GM21381 (cell line): ENCODE measurements at regions not wholly inside any gene's neighbourhood (a gene's known extent, or its start where the extent isn't known, plus 50 kb on each side); places are given as distances from the start of the nearest gene placed in this dataset.
"Not testable (repeated sequence)": the region's sequence is repeated elsewhere in the genome, so short reads cannot be mapped to it uniquely, and the experiment has no call there.

ENCODE experiments used
- ATAC-seq: cut with Tn5 transposase; IDR thresholded peaks from one replicate; pipeline ENCODE4 v1.9.1; 2021; ENCODE audit warnings: mild to moderate bottlenecking, moderate library complexity; ENCODE audit not compliant: unreplicated experiment

DNA sequence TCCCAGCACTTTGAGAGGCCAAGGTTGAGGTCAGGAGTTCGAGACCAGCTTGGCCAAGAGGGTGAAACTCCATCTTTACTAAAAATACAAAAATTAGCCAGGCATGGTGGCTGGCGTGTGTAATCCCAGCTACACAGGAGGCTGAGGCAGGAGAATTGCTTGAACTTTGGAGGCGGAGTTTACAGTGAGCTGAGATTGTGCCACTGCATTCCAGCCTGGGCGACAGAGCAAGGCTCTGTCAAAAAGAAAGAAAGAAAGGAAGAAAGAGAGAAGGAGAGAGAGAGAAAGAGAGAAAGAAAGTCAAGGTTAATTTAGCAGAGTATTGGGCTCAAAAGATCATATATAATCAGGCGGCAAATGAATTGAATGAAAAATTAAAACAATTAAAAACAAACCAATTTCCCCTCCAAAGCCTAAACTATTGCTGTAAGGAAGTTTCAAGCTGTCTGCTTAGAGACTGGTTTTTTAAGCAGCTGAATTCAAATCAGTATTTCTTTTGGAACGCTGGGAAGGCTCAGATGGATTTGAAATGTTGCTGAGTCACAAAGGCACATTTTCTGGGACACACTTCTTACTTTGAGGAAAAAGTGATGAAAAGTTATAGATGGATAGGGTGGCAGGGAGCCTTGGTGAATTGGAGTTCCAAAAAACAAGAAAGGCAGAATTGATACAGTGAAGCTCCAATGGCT, 81.3 kb upstream of the BHLHE40 start:
- ATAC-seq, result no peak

DNA sequence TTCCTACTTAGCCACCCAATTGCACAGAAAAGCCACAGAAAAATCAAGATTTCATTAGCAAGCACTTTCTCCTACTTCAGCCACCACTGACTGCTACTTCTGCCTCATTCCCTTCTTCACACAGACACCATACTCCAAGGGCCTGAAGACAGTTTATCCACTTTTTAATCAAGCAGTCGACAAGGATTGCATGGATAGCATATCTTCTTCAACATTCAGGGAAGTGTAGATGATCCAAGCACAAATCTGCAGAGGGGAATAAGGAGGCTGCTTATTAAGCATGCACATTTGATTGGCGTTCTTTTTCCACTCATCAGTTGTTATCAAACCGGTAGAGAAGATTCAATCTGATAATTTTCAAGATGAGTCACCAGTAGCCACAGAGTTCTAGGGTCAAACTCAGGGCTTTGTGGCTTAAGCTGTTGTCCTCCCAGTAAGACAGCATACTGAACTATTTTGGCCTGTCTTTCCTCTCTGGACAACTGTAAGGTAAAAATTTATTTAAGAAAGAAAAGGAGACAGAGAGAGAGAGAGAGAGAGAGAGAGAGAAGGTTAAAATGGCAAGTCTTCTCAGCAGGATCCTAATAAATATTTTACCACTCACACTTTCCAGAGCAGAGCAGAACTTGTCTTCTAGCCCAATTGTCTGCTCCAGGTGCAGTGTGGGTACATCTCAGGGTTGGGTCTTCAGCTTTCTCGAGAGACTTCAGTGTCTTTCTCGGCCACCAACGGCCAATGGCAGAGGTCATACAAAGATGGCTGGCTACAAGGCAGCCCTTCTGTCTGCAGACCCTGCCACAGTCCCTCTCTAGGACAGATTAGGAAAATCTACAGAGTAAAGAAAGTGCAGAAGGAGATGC, 80.6 kb upstream of the BHLHE40 start:
- peak; percentile 98 for ATAC-seq

DNA sequence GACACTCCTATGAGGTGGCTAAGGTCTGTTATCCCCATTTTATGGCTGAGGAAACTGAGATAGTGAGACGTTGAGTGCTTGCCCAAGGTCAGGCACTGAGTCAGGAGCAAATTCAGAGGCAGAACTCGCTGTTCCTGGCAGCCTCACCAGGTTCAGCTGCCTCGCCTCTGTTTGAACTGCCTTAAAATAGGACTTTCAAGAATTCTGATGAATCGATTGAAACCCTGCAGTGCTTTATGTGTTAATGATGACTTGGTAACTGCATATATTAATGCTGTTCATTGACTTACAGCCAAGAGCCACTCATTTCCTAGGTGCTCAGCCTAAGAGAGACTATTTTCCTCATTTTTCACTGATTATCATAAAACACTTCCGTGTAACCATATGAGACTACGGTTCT, 79.5 kb upstream of the BHLHE40 start:
- ATAC-seq, result no peak

DNA sequence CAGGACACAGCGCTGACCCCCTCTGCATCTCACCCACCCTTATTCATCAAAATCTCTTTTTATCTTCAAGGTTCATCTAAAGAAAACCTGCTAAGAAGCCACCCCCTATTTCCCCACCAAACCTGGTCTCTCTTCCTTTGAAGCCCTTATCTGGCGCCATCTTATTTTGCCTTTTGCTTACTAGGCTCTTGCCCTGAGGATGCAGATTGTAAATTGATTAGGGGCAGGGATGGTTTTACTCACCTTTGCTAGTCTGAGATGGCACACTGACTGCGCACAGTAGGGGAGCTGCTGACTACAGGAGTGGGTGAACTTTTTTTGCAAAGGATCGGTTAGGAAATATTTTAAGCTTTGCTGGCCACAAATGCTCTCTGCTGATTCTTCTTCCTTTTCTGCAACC, 78.9 kb upstream of the BHLHE40 start:
- ATAC-seq, result no peak

DNA sequence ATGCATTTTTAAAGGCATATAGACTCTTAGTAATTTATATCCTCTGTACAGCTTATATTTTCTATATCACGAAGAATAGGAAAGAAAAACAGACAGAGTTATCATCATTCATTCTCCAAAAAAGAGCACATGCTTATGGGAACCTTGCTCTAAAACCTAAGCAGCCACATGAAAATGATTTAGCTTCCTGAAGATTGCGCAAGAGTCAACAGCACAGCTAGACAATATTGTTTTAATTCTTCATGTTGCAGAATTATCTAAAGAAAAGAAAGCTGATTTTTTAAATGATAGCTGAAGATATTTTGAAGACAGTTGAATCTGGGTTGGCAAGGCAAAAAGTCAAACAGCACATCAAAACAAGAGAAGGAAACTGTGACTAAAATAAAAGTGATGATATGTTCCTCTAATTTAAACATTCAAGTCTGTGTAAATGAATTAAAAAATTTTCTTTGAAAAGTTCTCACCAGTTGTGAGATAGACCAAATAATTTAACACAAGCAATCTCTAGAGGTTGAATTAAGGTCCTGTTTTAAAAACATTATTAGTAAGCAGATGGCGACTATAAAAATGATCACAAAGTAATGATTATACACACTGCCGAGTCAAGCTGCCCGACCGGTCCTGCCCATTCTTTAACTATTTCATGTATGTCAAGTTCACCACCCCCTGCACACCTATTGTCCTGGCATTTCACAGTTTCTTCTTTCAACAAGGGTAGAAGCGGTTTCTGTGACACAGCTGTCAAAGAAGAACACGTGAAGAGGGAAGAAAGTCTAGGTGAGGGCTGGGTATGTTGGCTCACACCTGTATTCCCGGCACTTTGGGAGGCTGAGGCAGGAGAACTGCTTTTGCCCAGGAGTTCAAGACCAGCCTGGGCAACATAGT, 74.2 kb upstream of the BHLHE40 start:
- no peak for ATAC-seq

DNA sequence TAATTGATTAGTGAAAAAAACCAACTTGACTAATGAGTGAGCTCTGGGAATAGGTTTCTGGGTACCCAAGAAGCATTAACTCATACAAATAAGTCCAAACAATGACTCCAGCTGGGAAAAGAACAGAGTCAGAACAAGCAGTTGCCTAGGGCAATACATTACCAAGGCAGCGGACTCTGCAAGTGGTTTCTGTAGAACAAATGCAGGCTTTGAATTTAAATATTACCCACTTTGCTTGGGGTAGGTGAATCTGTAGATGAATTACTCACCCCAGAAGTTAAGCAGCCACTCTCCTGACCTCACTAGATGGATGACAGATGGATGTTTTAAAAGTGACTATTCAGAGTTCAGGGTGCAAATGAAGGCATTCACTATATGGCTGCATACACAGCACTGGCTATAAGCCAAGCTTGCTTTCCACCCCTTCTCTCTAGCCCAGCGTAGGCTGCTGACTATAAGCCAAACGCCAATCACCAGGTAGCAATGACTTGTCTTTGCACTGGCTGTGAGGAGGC, 73.1 kb upstream of the BHLHE40 start:
- ATAC-seq, result no peak

DNA sequence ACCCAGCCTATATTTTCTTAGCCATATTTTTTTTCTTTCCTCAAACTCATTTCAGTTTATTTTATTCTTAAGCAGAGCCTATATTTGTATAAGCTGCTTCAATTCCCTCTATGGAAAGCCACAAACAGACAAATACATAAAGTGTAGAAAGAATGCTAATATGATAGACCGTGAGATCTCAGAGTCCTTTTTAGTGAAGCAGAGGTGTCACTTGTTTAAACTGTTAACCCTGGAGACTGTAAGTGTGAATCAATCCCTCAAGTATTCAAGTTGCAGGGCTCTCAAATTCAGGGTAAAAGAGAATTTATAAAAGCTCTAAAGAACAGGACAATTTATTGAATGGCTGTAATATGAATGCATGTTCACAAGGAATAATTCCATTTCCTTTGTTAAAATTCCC, 72.2 kb upstream of the BHLHE40 start:
- no peak for ATAC-seq

DNA sequence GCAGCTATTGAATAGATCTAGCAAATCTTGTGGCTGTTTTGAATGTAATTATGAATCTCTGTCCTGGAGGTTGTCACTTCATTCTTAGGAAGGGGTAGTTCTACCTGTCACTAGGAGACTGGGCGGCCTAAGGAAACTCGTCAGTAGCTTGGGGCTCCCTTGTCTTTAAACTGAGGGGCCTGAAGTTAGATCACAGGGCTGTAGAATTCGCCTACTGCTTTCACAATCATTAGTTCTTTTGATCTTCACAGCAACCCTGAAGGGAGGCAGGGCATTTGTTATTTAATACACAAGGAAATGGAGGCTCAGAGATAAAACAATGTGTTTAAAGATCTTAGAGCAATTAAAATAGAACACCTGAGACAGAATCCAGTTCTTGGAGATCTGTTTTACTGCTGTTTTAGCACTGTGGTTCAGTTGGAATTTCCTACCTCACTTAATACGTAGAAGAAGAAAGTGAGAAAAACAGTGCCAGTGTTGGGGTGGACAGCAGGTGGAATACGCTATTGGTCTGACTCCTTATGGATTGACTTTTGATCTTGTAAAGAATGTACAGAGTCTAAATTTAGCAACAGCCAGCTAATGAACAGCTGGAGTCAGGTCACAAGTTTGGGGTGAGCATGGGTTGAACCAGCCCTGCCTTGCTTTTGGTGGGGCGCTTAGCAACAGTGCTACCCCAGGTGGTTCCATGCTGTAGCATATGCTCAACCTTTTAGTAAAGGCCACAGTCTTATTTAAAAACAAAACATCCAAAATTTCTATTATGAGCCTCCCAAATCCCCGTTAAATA, 71.4 kb upstream of the BHLHE40 start:
- no peak for ATAC-seq

DNA sequence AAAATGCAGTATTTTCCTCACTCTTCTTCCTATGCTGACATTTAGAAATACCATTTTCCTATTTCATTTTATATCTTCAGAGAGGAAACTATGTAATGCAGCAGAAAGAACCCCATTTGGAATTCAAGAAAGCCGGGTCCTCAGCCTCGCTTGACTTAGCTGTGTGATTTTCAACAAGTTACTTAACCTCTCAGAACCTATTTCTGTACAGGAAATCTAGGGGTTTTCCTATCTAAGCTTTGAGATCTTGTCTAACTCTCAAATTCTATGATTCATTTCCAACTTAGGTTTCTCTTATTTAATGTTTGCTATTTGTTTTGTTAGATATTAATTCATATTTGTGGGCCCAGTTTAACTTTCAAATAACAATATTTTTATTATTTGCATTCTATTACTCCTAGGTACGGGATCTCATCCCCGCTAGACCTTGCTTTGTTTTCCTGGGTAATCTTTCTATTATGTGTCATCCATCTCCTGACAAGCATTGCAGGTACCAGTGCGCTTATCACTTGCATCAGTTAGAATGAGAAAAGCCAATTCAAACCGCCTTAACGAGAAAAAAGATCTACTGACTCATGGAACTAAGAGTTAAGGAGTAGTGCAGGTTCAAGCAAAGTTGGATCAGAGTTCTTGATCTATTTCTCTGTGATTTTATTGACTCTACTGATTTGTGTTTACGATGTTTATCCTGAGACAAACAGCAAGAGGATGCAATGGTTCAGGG, 70.6 kb upstream of the BHLHE40 start:
- ATAC-seq, result no peak

DNA sequence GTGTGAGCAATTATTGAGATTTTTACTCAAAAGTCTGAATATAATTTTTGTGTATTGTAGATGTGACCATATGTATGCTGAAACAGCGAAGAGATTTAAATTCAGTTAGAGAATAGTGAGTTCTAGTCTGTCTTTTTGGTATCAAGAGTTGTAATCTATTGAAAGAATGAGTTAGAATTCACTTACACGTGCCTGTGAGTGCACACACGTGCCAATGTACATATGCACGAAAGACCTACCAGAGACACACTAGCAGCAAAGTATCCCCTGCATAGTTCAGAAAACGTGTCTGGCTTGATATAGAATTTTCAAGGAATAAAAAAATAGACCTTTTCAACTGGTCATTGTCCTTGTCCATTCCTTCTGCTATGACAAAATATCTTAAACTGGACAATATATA, 64.8 kb upstream of the BHLHE40 start:
- ATAC-seq, result no peak

DNA sequence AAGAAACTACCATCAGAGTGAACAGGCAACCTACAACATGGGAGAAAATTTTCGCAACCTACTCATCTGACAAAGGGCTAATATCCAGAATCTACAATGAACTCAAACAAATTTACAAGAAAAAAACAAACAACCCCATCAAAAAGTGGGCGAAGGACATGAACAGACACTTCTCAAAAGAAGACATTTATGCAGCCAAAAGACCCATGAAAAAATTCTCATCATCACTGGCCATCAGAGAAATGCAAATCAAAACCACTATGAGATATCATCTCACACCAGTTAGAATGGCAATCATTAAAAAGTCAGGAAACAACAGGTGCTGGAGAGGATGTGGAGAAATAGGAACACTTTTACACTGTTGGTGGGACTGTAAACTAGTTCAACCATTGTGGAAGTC, 57.6 kb upstream of the BHLHE40 start:
- not testable (repeated sequence) for ATAC-seq

DNA sequence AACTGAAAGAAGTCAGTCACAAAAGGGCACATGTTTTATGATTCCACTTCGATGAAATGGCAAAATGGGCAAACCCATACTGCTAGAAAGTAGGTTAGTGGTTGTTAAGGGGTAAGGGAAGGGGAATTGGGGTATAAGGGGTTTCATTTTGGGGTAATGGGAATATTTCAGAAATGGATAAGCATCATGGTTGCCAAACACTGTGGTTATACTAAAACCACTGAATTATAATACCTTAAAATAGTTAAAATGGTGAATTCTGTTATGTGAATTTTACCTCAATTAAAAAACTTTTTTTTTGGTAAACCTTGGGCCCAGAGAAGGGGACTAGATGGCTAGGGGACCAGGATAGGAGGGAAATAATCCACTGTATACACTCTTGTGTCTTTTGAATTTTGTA, 52.3 kb upstream of the BHLHE40 start:
- no peak for ATAC-seq

DNA sequence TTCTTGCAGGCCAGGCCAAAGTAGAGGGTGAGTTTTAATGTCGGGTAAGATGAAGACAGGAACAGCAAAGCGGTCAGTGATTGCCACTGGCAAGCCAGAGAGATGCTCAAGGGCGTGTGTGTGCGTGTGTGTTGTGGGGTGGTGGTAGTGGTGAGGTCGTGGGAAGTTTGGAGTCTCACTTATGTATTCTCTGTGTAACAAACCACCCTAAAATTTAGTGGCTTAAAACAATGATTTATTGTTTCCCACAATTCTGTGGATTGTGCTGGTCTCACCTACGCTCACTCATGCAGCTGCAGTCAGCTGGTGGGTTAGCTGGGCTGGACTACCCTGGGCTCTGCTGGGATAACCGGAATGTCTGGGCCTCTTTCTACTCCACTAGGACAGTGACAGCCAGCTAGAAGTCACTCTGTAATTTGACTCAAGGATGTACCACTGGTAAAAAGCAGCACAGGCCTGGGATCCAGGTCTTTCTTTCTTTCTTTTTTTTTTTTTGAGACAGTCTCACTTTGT, 50.9 kb upstream of the BHLHE40 start:
- ATAC-seq, result no peak
